GM18511 (cell line): ENCODE measurements at regions not wholly inside any gene's neighbourhood (a gene's known extent, or its start where the extent isn't known, plus 50 kb on each side); places are given as distances from the start of the nearest gene placed in this dataset.

ENCODE experiments used
- ATAC-seq: cut with Tn5 transposase; IDR thresholded peaks from one replicate; pipeline ENCODE4 v1.9.1; 2021; ENCODE audit warnings: mild to moderate bottlenecking, moderate library complexity; ENCODE audit not compliant: unreplicated experiment

DNA sequence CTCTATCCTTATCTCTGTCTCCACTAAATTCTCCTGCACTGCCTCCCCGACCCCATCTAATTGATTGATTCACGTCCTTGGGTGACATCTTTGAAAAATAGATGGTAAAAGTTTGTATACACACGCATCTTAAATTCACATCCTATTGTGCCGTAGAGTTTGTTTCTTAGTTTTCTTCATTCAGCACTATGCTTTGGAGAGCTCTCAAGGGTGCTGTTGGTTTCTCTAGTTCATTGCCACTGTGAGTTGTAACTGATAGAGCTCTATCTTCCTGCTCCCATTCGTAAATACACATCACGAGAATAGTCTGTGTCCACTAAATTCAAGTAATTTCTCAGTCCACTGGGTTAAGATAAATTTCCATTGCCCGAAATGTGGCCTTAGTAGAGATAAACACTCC is 1537.4 kb downstream of the AACS start:
- ATAC-seq = no peak

- no peak for ATAC-seq
These were observed 1541.9 kb downstream of the AACS start for GRCh38 chr12:126607157-126607556.

GRCh38 chr12:126607867-126608266 is 1542.6 kb downstream of the AACS start:
- ATAC-seq = no peak

GRCh38 chr12:126608607-126609175 is 1543.5 kb downstream of the AACS start:
- ATAC-seq = no peak

DNA sequence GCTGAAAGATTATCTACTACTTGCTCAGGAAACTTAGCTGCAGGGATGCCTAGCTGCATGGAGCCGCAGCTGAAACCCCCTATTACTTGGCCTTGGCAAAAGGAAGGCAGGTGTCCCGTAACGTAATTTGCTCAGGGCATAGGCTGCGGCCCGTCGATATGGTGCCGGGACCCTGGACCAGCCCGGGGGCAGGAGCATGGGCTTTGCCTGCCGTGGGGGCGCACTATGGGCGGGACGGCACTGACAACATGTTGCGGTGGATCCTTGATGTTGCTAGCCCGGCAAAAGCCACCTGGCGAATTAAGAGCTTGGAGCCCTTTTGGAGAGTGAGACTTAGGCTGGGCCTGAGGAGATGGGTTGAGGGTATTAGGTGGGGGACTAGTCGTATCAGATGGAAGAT is 1551.2 kb downstream of the AACS start:
- ATAC-seq = no peak

DNA sequence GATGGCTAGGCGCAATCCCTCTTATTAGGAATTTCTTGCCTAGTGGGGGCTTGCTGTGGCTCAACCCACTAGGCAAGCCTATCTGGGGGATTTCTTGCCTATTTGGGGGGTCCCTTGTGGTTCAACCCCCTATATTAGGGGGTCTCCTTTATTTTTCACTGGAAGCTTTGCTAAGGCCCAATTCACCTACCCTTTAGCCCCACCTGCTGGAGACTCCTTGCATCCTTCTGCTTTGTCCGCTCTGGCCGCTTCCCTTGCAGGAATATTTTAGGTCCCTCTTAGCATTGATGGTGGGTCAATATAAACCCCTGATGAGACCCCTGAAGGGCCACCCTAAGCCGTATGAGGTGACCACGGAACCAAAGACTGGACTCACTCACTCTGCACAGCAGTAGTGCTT is 1552.1 kb downstream of the AACS start:
- no peak for ATAC-seq

GRCh38 chr12:126627596-126627995 is 1562.4 kb downstream of the AACS start:
- no peak for ATAC-seq

- ATAC-seq = no peak
These were observed 1571.6 kb downstream of the AACS start for GRCh38 chr12:126636821-126637220.

DNA sequence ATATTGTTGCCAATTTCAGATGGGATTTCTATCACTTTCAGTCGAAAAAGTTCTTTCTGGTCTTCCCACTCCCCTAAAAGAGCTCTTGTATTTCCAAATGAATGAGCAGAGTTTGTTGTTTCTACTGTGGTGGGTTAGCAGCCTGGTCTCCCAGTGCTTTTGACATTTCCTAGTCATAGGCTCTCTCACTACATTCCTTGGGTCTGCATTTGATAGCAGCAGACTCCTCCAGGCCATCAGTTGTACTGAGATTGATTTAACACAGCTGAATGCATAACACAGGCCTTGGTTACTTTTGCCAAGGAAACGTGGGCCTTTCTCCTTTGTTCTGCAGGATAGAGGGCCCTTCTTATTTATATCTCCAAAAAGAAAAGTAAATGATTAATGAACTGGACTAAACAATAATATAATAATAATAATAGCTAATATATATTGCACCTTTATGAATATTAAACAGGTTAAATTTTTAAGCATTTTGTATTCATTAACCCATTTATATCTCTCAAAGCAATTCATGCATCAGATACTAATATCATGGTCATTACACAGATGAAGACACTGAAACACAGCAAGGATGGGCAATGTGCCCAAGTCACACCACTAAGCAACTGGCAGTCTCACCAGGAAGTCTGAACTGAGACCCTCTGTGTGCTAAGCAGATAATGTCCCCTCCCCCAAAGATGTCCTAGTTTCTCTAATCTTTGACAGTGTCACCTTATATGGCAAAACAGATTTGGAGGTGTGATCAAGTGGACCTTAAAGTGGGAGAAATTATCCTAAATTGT is 1579.2 kb downstream of the AACS start:
- ATAC-seq = no peak

DNA sequence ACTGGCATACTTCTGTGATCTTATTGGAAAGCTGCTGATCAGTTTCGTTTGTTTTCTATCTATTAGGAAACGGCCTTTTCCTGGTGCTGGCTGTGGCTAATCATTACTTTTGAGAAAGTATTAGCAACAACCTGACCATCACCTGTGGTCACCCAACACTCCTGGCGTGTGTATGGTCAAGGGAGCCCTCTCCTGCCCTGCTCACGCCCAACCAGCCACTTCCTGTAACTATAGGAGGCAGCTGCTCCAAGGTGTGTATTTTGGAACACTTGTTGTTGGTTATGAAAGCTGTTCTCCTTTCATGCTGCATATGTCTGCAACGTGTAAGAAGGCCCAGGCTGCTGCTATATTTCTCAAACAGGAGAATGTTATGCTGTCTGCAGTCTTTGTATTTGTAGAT is 1582.8 kb downstream of the AACS start:
- no peak for ATAC-seq

DNA sequence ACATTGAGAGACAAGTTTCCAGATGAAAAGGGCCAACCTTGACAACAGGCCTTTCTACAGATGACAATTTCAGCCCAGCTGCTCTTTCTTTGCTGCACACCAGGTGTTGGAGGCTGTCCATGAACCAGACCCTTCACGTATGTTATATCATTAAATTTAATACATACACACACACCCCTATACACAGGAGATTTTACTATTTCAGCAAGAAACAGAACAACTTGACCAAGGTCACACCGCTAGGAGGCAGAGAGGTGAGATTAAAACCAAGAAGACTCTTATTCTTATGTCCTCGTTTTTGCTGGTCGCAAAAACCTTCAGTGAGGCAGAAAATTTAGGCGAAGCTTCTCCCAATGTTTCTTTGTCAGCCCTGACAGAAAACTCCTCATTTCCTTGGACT is 1585.9 kb downstream of the AACS start:
- no peak for ATAC-seq

DNA sequence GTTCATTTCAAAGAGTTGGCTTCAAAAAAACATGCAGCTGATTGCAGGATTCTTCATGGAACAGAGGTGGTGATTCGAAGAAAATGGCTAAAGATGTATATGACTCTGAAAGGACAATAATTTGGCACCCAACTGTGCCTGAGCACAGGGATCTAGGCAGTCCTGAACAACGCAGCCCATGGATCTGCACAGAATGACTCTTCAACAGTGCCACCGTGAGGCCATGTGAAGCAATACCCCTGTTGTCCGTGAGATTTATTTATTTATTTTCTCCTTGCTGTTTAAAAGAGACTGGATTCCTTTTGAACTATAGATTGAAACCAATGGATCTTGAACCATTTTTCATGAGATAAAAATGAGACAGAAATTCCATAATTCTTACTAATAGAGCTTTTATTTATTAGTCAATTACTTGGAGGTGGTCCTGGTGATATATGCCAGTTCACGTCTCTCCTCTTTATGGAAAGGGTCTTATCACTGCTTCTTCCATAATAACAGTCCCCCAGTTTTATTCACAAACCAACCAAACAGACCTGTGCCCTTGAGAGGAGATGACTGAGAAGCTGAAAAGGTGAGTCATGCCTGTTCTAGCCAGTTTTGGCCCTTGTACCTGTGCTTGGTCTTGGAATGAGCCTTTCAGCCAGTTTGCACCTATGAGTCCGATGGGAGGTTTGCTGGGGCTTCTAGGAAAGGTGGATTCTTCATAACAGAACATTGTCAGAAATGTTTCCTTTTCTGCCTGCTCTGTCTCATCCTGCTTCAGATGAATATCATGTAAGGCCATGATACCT is 1598.3 kb downstream of the AACS start:
- no peak for ATAC-seq

DNA sequence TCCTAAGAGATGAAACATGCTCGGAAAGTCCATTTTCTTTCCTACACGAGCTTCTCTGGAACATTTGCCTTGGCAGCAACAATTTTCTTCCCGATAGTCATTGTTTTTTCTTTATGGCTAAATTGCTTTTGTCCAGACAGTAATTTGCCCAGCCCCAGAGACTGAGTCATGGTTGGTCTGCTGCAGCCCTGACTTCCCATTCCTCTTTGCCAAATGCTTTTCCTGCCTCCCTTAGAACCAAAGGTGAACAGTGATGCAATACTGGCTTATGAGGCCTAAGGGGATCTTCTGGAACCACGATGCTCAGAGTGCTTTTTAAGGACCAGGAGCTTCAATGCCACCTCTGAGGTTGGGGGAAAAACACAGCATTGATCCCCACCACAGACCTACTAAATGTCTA is 1599.6 kb upstream of the TMEM132C start:
- ATAC-seq = no peak

DNA sequence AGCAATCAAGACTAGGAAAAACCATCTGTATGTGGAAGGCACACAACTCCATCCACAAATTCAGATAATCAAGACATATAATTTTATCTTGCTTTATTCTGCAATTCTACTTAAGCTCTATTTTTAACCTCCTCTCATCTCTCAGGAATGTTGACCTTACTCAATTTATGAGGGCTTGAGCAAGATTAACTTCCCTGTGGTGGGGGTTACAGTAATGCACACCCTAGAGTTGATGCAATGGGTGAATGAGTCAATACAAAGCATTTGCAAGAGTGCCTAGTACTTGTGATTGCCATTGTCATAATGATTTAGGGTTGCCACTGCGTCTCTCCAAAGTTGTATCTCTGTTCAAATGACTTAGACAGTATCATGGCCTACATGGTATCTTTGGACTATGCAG is 1598.4 kb upstream of the TMEM132C start:
- no peak for ATAC-seq

DNA sequence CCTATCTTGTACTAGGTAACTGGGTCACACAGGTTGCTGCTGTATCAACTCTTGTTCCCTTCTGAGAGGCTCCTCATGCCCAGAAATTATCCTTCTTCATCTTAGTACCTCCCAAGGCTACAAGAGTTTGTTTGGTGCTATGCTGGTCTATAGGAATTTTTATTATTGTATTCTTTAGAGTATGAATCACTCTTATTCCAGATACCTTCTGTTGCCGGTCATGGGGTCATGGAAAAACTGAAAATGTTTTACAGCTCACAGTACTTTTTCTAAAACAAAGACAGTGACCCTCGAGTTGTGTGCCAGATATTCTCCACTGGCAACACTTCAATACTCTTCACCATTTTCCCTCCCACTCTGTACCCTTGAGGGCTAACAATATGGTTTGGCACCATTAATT is 1598.0 kb upstream of the TMEM132C start:
- no peak for ATAC-seq

- no peak for ATAC-seq
These were observed 1590.5 kb upstream of the TMEM132C start for GRCh38 chr12:126676434-126676833.

DNA sequence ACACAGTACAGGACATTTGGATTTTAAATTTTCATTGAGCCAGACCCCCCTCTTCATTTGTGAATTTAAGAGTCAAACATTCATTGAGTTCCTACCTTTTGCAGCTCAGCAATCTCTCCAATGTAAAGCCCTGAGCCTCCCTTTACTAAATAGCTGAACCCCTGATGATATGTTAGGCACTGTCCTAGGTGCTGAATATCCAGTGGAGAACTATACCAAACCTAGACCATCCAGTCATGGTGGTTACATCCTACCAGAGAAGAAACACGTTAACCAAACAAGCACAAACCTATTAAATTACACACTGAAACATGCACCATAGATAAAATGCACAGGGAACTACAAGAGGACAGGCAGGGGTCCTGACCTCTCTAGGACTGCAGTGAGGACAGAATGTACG is 1585.3 kb upstream of the TMEM132C start:
- ATAC-seq = no peak

GRCh38 chr12:126684703-126685102 is 1582.3 kb upstream of the TMEM132C start:
- ATAC-seq = no peak

DNA sequence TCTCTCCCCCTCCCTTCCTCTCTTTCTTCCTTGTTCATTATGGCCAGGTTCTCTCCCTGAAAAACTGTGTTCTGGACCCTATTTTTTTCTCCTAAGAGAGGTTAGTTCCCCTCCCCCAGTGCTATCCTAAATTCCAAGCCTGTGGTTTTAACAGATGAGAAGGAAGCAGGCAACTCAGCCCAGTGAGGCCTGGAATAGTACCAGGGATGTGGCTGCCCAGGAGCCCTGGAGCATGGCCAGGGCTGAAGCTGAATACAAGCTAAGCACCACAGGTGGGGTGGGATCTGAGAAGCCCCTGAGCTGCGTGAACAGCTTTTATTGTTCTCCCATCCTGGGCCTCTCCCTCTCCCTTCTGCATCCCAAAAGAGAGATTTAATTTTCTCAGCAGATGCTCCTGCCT is 1581.3 kb upstream of the TMEM132C start:
- no peak for ATAC-seq

DNA sequence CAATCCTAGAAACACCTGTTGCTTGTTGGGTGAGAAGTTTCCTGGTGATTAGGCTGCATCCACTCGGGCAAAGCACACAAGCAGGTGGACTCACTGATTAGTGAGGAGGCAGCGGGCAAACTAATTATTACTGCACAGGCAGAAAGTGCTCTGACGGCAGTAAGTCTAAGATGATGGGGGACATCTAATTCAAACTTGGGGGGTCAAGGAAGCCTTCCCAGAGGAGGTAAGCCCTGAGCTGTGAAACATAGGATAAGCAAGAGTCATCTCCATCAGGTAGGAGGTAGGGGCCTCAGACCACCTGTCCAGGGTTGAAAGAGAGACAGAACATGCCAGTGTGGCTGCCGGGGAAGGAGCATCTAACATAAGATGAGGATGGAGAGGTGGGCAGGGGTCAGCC is 1578.4 kb upstream of the TMEM132C start:
- no peak for ATAC-seq

DNA sequence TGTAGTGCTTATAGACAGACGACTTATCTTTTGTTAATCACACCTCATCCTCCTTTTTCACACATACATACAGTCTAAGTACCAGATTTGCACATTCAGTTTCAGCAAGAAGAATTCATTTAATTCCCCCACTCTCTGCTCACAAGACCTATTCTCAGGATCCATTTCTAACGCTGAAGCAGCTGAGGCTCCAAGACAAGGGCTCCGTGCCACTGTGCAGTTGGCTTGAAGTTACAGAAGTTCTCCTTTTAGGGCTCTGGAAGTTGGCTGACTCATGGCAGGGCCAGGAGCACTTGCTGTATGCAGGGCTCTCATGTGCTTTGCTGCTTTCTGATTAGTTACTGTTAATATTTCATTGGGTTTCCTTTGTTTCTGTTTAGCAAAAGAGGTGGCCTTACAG is 1566.9 kb upstream of the TMEM132C start:
- no peak for ATAC-seq

- no peak for ATAC-seq
These were observed 1562.4 kb upstream of the TMEM132C start for GRCh38 chr12:126704609-126705008.
